ENCODE measurements at regions not wholly inside any gene's neighbourhood (a gene's known extent, or its start where the extent isn't known, plus 50 kb on each side); places are given as distances from the start of the nearest gene placed in this dataset.

GRCh38 chrX:13923845-13924244, 105.8 kb downstream of the GEMIN8 start:
- ChIA-PET POLR2A (ENCODE audit: low non-redundant PET) (interaction anchor here (0.5 kb wide), 2 partner anchors 129 to 135 kb away, joined by 3 to 12 read pairs; no protein-coding TSS in a partner anchor), CTCF (no interaction called here)
- no TSS peak for BruUV-seq (replicated peaks)
- intact Hi-C loops (cut with micrococcal nuclease; ENCODE audit: unreplicated experiment) = no loop called here
- Histone ChIP-seq H3K36me3 (ENCODE audit: insufficient read depth, low read length, poor library complexity, severe bottlenecking) (no peaks in the 10 kb centered on the region), H3K4me3 (ENCODE audit: low read depth, low read length, poor library complexity, severe bottlenecking) (no peak overlapping the region), H3K4me1 (ENCODE audit: insufficient read depth, low read length, poor library complexity, severe bottlenecking) (no peaks in the 10 kb centered on the region), H3K9me3 (ENCODE audit: low read depth, low read length, poor library complexity, severe bottlenecking) (no peaks in the 10 kb centered on the region), H3K27me3 (replicated peaks; ENCODE audit: insufficient read depth, low read depth, low read length, poor library complexity) (no peaks in the 10 kb centered on the region), H3K27ac (ENCODE audit: low read depth, low read length, poor library complexity, severe bottlenecking) (no peak overlapping the region)
- TF ChIP-seq CTCF (conservative IDR thresholded peaks at IDR 0.05; ENCODE audit: low read depth, low read length) = no peak
- no peak for TF ChIP-seq EZH2 (IDR thresholded peaks at IDR 0.05; ENCODE audit: borderline replicate concordance, low read depth, low read length, poor library complexity, severe bottlenecking)
- DNase-seq (ENCODE audit: low spot score) = no peak

GRCh38 chrX:13923289-13923688, 106.4 kb upstream of the GPM6B start:
- Histone ChIP-seq H3K27ac (ENCODE audit: low read depth, low read length, poor library complexity, severe bottlenecking) (no peak overlapping the region), H3K27me3 (replicated peaks; ENCODE audit: insufficient read depth, low read depth, low read length, poor library complexity) (no peaks in the 10 kb centered on the region), H3K36me3 (ENCODE audit: insufficient read depth, low read length, poor library complexity, severe bottlenecking) (no peaks in the 10 kb centered on the region), H3K4me3 (ENCODE audit: low read depth, low read length, poor library complexity, severe bottlenecking) (no peak overlapping the region), H3K4me1 (ENCODE audit: insufficient read depth, low read length, poor library complexity, severe bottlenecking) (no peaks in the 10 kb centered on the region), H3K9me3 (ENCODE audit: low read depth, low read length, poor library complexity, severe bottlenecking) (no peaks in the 10 kb centered on the region)
- intact Hi-C loops (cut with micrococcal nuclease; ENCODE audit: unreplicated experiment) = no loop called here
- no peak for TF ChIP-seq CTCF (conservative IDR thresholded peaks at IDR 0.05; ENCODE audit: low read depth, low read length)
- no peak for TF ChIP-seq EZH2 (IDR thresholded peaks at IDR 0.05; ENCODE audit: borderline replicate concordance, low read depth, low read length, poor library complexity, severe bottlenecking)
- no TSS peak for BruUV-seq (replicated peaks)
- DNase-seq (ENCODE audit: low spot score) = no peak
- ChIA-PET POLR2A (ENCODE audit: low non-redundant PET) (interaction anchor here (0.5 kb wide), 1 partner anchor 135 kb away, joined by 3 read pairs; no protein-coding TSS in a partner anchor), CTCF (no interaction called here)

DNA sequence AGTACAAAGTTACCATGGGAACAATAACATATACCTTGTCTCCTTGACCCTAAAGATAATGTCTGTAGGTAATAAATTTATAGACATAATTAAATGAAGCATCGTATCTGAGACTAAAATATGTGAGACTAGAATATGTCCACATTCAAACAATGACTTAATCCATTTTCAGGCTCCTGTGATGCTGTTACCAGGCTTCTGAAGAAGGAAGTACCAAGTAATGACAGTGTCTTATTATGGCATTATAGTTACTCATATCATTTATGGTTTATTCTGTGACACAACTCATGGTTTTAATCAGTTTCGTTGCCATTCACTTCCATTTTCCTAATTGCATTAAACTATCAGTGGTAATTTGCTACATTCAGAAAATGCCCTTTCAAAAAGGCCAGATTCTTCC, 100.6 kb upstream of the GPM6B start:
- H3K4me3 ChIP-seq (ENCODE audit: low read depth, low read length, poor library complexity, severe bottlenecking) = no peak overlapping the region
- H3K27me3 ChIP-seq (replicated peaks; ENCODE audit: insufficient read depth, low read depth, low read length, poor library complexity) = no peaks in the 10 kb centered on the region
- POLR2A ChIA-PET (ENCODE audit: low non-redundant PET) = no interaction called here
- no peaks in the 10 kb centered on the region for H3K4me1 ChIP-seq (ENCODE audit: insufficient read depth, low read length, poor library complexity, severe bottlenecking)
- no peaks in the 10 kb centered on the region for H3K9me3 ChIP-seq (ENCODE audit: low read depth, low read length, poor library complexity, severe bottlenecking)
- TF ChIP-seq EZH2 (IDR thresholded peaks at IDR 0.05; ENCODE audit: borderline replicate concordance, low read depth, low read length, poor library complexity, severe bottlenecking) = no peak
- TF ChIP-seq CTCF (conservative IDR thresholded peaks at IDR 0.05; ENCODE audit: low read depth, low read length) = no peak
- H3K27ac ChIP-seq (ENCODE audit: low read depth, low read length, poor library complexity, severe bottlenecking) = no peak overlapping the region
- intact Hi-C loops (cut with micrococcal nuclease; ENCODE audit: unreplicated experiment) = no loop called here
- DNase-seq (ENCODE audit: low spot score) = no peak
- no peaks in the 10 kb centered on the region for H3K36me3 ChIP-seq (ENCODE audit: insufficient read depth, low read length, poor library complexity, severe bottlenecking)
- no TSS peak for BruUV-seq (replicated peaks)
- CTCF ChIA-PET = no interaction called here
